HepG2 (cell line): ENCODE measurements at regions not wholly inside any gene's neighbourhood (a gene's known extent, or its start where the extent isn't known, plus 50 kb on each side); places are given as distances from the start of the nearest gene placed in this dataset.

Experiments
- ATAC-seq: fragments of 200-7000 bp; cut with Tn5 transposase; 3 replicates; pipeline ENCODE4 v1.9.1; 2020; ENCODE audit warnings: mild to moderate bottlenecking, moderate library complexity
- BruUV-seq: library from RNA; stranded (reverse); fragments of 400-500 nt; replicated peaks from 2 replicates; lab custom pipeline; 2021; lab: Mats Ljungman, UMichigan
- CTCF ChIA-PET: fragments of 300-600 bp; formaldehyde crosslinking; extraction: SDS; loops from one replicate; lab custom pipeline; 2021; ENCODE audit warnings: low total read pairs, inconsistent platforms, low intra/inter-chr PET ratio; lab: Yijun Ruan, JAX
- POLR2A ChIA-PET: fragments of 350-600 bp; sonication (Branson Sonifier 250); formaldehyde crosslinking; loops from one replicate; lab custom pipeline; 2020; ENCODE audit warnings: antibody characterized with exemption, inconsistent platforms; lab: Yijun Ruan, JAX
- DNase-seq: peaks from one replicate; pipeline ENCODE4 v3.0.0-alpha.2; 2015; ENCODE audit warnings: low spot score
- FAIRE-seq: peaks from 3 replicates; lab custom pipeline; 2011; peaks lifted over from hg19 to GRCh38; lab: Jason Lieb, UNC
- H2AFZ ChIP-seq: one replicate; pipeline ENCODE4 v1.6.1; 2011; ENCODE audit warnings: low read length, inconsistent platforms
- H3K27ac ChIP-seq: fragments of 300-600 bp; 3 replicates; pipeline ENCODE4 v1.8.0; 2011; ENCODE audit warnings: mixed run types, mild to moderate bottlenecking, mixed read lengths, low read length, inconsistent platforms; ENCODE audit not compliant: insufficient read depth; ENCODE audit errors: extremely low read length
- H3K27me3 ChIP-seq, 2 experiments: fragments of 200-600 bp in 1 of 2; 2 replicates in 1 of 2; 3 replicates in 1 of 2; pipeline versions ENCODE4 v1.6.0 to v1.8.0; 2011; ENCODE audit warnings: low read length in 2 of 2, mild to moderate bottlenecking in 2 of 2, moderate library complexity in 2 of 2, inconsistent platforms in 1 of 2; ENCODE audit not compliant: insufficient read depth in 2 of 2, control insufficient read depth in 1 of 2
- H3K36me3 ChIP-seq, 2 experiments: fragments of 200-600 bp in 1 of 2; replicated peaks in 1 of 2; 2 replicates in 1 of 2; 3 replicates in 1 of 2; pipeline versions ENCODE4 v1.5.1 to v1.8.0; 2011; ENCODE audit warnings: low read length in 2 of 2, inconsistent platforms in 1 of 2; ENCODE audit not compliant: insufficient read depth in 2 of 2, control insufficient read depth in 1 of 2
- H3K4me1 ChIP-seq: 2 replicates; pipeline ENCODE4 v1.5.1; 2012; ENCODE audit warnings: low read length, inconsistent platforms; ENCODE audit not compliant: insufficient read depth
- H3K4me2 ChIP-seq: 2 replicates; pipeline ENCODE4 v1.6.0; 2011; ENCODE audit warnings: low read depth, low read length, inconsistent platforms
- H3K4me3 ChIP-seq, 3 experiments: fragments of 200-600 bp in 1 of 3; sonication (generic), shearing (Covaris generic) in 1 of 3; replicated peaks in 1 of 3; 2 replicates each; pipeline ENCODE4 v1.5.1; 2011 to 2016; ENCODE audit warnings: low read length in 3 of 3, inconsistent platforms in 2 of 3, low read depth in 2 of 3, mild to moderate bottlenecking in 2 of 3, control low read depth in 1 of 3, mixed read lengths in 1 of 3; ENCODE audit not compliant: insufficient read depth in 1 of 3
- H3K79me2 ChIP-seq: one replicate; pipeline ENCODE4 v1.6.1; 2011; ENCODE audit warnings: low read length, inconsistent platforms; ENCODE audit not compliant: insufficient read depth
- H3K9ac ChIP-seq: 2 replicates; pipeline ENCODE4 v1.6.0; 2011; ENCODE audit warnings: mild to moderate bottlenecking, low read depth, low read length, inconsistent platforms; ENCODE audit not compliant: insufficient read depth
- H3K9me3 ChIP-seq: 2 replicates; pipeline ENCODE4 v1.5.1; 2012; ENCODE audit warnings: mild to moderate bottlenecking, low read length
- H4K20me1 ChIP-seq: 2 replicates; pipeline ENCODE4 v1.6.0; 2011; ENCODE audit warnings: inconsistent platforms, mild to moderate bottlenecking, low read length, moderate library complexity; ENCODE audit not compliant: insufficient read depth
- CEBPB ChIP-seq: IDR thresholded peaks from 2 replicates; pipeline ENCODE4 v1.6.1; 2011; ENCODE audit warnings: low read depth, low read length, improper control_type of control experiment, borderline replicate concordance
- CEBPG ChIP-seq: IDR thresholded peaks from 2 replicates; pipeline ENCODE4 v1.6.1; 2016
- JARID2 ChIP-seq: sonication (generic); formaldehyde crosslinking; IDR thresholded peaks from 2 replicates; pipeline ENCODE4 v1.8.1; 2023; ENCODE audit warnings: missing genetic modification reagents, inconsistent platforms; ENCODE audit not compliant: insufficient replicate concordance
- SIN3A ChIP-seq: IDR thresholded peaks from 2 replicates; pipeline ENCODE4 v1.6.1; 2011; ENCODE audit warnings: low read depth, mild to moderate bottlenecking, control low read depth, low read length, borderline replicate concordance
- SMC3 ChIP-seq: IDR thresholded peaks from 2 replicates; pipeline ENCODE4 v1.6.1; 2011; ENCODE audit warnings: low read length, improper control_type of control experiment
- STAG1 ChIP-seq: sonication (generic); formaldehyde crosslinking; IDR thresholded peaks from 2 replicates; pipeline ENCODE4 v1.4.0; 2020; ENCODE audit warnings: missing genetic modification reagents
- ZNF180 ChIP-seq: sonication (generic); formaldehyde crosslinking; IDR thresholded peaks from 2 replicates; pipeline ENCODE4 v1.4.0; 2020; ENCODE audit warnings: low read depth, missing genetic modification reagents, borderline replicate concordance
- ZNF567 ChIP-seq: sonication (generic); formaldehyde crosslinking; IDR thresholded peaks from 2 replicates; pipeline ENCODE4 v1.8.1; 2023; ENCODE audit warnings: mild to moderate bottlenecking, missing genetic modification reagents, borderline replicate concordance
- whole genome bisulfite sequencing: methylation state at CpG from one replicate; pipeline ENCODE4 v1.1.6; 2017; ENCODE audit warnings: low lambda C conversion rate; 5-methylcytosine and 5-hydroxymethylcytosine counted together
- in situ Hi-C: cut with HindIII; loops from 2 replicates; pipeline ENCODE4 v1.10.0; 2017; ENCODE audit warnings: low pct_unique_long_range_greater_than_20kb; ENCODE audit not compliant: extremely low pct_ligation_motif_present
- intact Hi-C: fragments of 100-400 bp; cut with micrococcal nuclease; formaldehyde crosslinking; loops from one replicate; pipeline ENCODE4 v1.10.0; 2022; ENCODE audit not compliant: unreplicated experiment
- TF ChIP-seq, protein P1 (sequence below): sonication (generic); formaldehyde crosslinking; IDR thresholded peaks from 2 replicates; pipeline ENCODE4 v1.5.0; 2020; ENCODE audit warnings: mild to moderate bottlenecking, missing genetic modification reagents, moderate library complexity
- TF ChIP-seq, protein P2 (sequence below): sonication (generic); formaldehyde crosslinking; IDR thresholded peaks from 2 replicates; pipeline ENCODE4 v1.4.0; 2020; ENCODE audit warnings: mild to moderate bottlenecking, missing genetic modification reagents

DNA sequence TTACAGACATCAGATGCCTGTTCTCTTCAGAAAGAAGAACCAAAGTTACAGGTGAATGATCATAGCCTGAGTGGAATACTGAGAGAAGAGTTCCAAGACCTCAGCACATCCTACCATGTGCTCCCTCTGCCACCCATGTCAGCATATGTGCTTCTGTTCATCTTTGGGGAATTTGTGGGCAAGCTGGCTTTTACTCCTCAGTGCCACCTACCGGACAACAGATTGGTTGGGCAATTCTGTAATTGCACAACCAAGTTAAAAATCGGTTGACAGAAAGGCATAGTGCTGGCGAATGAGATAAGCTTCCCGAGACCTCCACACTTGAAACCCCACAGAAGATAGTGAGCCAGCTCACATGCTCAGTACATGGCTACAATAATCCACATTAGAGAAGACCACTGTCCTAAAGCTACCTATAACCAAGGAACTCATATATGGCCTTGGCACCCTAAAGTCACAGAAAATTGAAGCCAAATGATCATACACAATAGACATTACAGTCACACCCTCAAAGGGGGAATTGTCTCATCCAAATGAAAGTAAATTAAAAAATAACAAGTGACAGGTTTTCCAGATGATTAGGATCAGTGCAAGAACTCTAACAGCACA lies 1238.0 kb upstream of the NUDT12 start:
- no peak overlapping the region for H3K27ac ChIP-seq
- ATAC-seq = peak; percentile 51
- H3K36me3 ChIP-seq = no peaks in the 10 kb centered on the region
- POLR2A ChIA-PET = no interaction called here
- H2AFZ ChIP-seq = no peak overlapping the region
- 13% methylated on average over 3 of the region's 4 CpGs for WGBS
- H3K27me3 ChIP-seq = no peaks in the 10 kb centered on the region; a peak in 1 of 5 replicates
- intact Hi-C loops (loop anchor here (1.0 to 2.0 kb wide), 2 partner anchors 453 to 1214 kb away; no protein-coding TSS in a partner anchor), in situ Hi-C loops (no loop called here)
- no peaks in the 10 kb centered on the region for H4K20me1 ChIP-seq
- H3K4me1 ChIP-seq = no peaks in the 10 kb centered on the region
- DNase-seq = peak; percentile 26
- H3K79me2 ChIP-seq = no peaks in the 10 kb centered on the region
- H3K9ac ChIP-seq = no peak overlapping the region
- CTCF ChIA-PET = no interaction called here
- H3K4me2 ChIP-seq = no peak overlapping the region
- no peak for FAIRE-seq
- no TSS peak for BruUV-seq
- TF ChIP-seq JARID2 (CRISPR knock-in tag) = no peak
- peak; percentile 32; the same call in 1 of the 2 replicates for TF ChIP-seq STAG1 (CRISPR knock-in tag)
- peak; percentile 85 for TF ChIP-seq CEBPG (CRISPR knock-in tag)
- TF ChIP-seq, protein P1, sequence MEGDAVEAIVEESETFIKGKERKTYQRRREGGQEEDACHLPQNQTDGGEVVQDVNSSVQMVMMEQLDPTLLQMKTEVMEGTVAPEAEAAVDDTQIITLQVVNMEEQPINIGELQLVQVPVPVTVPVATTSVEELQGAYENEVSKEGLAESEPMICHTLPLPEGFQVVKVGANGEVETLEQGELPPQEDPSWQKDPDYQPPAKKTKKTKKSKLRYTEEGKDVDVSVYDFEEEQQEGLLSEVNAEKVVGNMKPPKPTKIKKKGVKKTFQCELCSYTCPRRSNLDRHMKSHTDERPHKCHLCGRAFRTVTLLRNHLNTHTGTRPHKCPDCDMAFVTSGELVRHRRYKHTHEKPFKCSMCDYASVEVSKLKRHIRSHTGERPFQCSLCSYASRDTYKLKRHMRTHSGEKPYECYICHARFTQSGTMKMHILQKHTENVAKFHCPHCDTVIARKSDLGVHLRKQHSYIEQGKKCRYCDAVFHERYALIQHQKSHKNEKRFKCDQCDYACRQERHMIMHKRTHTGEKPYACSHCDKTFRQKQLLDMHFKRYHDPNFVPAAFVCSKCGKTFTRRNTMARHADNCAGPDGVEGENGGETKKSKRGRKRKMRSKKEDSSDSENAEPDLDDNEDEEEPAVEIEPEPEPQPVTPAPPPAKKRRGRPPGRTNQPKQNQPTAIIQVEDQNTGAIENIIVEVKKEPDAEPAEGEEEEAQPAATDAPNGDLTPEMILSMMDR (CRISPR knock-in tag) = peak; percentile 62
- TF ChIP-seq CEBPB = peak; percentile 90
- no peak for TF ChIP-seq ZNF180 (CRISPR knock-in tag)
- TF ChIP-seq ZNF567 (CRISPR knock-in tag) = no peak
- peak; percentile 40; the same call in 1 of the 2 replicates for TF ChIP-seq SMC3
- no peak for TF ChIP-seq SIN3A
- TF ChIP-seq, protein P2, sequence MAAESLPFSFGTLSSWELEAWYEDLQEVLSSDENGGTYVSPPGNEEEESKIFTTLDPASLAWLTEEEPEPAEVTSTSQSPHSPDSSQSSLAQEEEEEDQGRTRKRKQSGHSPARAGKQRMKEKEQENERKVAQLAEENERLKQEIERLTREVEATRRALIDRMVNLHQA (CRISPR knock-in tag) = no peak
- no peaks in the 10 kb centered on the region for H3K9me3 ChIP-seq
- H3K4me3 ChIP-seq = no peak overlapping the region
